NB4 (cell line): ENCODE measurements at regions not wholly inside any gene's neighbourhood (a gene's known extent, or its start where the extent isn't known, plus 50 kb on each side); places are given as distances from the start of the nearest gene placed in this dataset.

Source experiments
- CTCF ChIP-seq: IDR thresholded peaks from one replicate; pipeline ENCODE4 v1.5.1; 2012; ENCODE audit warnings: low read depth, low read length
- MYC ChIP-seq: IDR thresholded peaks from 2 replicates; pipeline ENCODE4 v1.6.1; 2011; ENCODE audit warnings: low read depth, low read length
- POLR2A ChIP-seq: IDR thresholded peaks from 2 replicates; pipeline ENCODE4 v1.6.1; 2011; ENCODE audit warnings: mild to moderate bottlenecking; ENCODE audit not compliant: insufficient read length; ENCODE audit errors: extremely low read depth

- TF ChIP-seq CTCF (no peak), POLR2A (no peak), MYC (no peak)
Observed at GRCh38 chr4:104412344-104412743, 82.3 kb downstream of the CXXC4 start.
